ENCODE measurements at regions not wholly inside any gene's neighbourhood (a gene's known extent, or its start where the extent isn't known, plus 50 kb on each side); places are given as distances from the start of the nearest gene placed in this dataset.

- no peaks in the 10 kb centered on the region for H3K4me1 ChIP-seq (ENCODE audit: insufficient read depth, low read length)
- H3K36me3 ChIP-seq (ENCODE audit: insufficient read depth, low read length), result no peaks in the 10 kb centered on the region
- no peak overlapping the region for H3K9ac ChIP-seq (ENCODE audit: low read depth, low read length)
- H3K9me3 ChIP-seq (ENCODE audit: control insufficient read depth, insufficient read depth, low read length), result no peaks in the 10 kb centered on the region
Measured at GRCh38 chr12:66028390-66028789, 102.2 kb downstream of the LLPH start.

- Histone ChIP-seq H3K4me1 (ENCODE audit: insufficient read depth, low read length) (no peaks in the 10 kb centered on the region), H3K9me3 (ENCODE audit: control insufficient read depth, insufficient read depth, low read length) (no peaks in the 10 kb centered on the region), H3K36me3 (ENCODE audit: insufficient read depth, low read length) (no peaks in the 10 kb centered on the region), H3K9ac (ENCODE audit: low read depth, low read length) (no peak overlapping the region)
Measured at GRCh38 chr12:66025477-66025876, 105.1 kb downstream of the LLPH start.

GRCh38 chr12:66024949-66025348, 105.6 kb downstream of the LLPH start:
- H3K9me3 ChIP-seq (ENCODE audit: control insufficient read depth, insufficient read depth, low read length), result no peaks in the 10 kb centered on the region
- no peaks in the 10 kb centered on the region for H3K36me3 ChIP-seq (ENCODE audit: insufficient read depth, low read length)
- H3K9ac ChIP-seq (ENCODE audit: low read depth, low read length), result no peak overlapping the region
- H3K4me1 ChIP-seq (ENCODE audit: insufficient read depth, low read length), result no peaks in the 10 kb centered on the region

GRCh38 chr12:66020481-66020880, 110.1 kb downstream of the LLPH start:
- Histone ChIP-seq H3K9me3 (ENCODE audit: control insufficient read depth, insufficient read depth, low read length) (no peaks in the 10 kb centered on the region), H3K9ac (ENCODE audit: low read depth, low read length) (no peak overlapping the region), H3K4me1 (ENCODE audit: insufficient read depth, low read length) (no peaks in the 10 kb centered on the region), H3K36me3 (ENCODE audit: insufficient read depth, low read length) (no peaks in the 10 kb centered on the region)

GRCh38 chr12:66017736-66018135, 112.8 kb downstream of the LLPH start:
- no peaks in the 10 kb centered on the region for H3K9me3 ChIP-seq (ENCODE audit: control insufficient read depth, insufficient read depth, low read length)
- H3K4me1 ChIP-seq (ENCODE audit: insufficient read depth, low read length), result no peaks in the 10 kb centered on the region
- H3K36me3 ChIP-seq (ENCODE audit: insufficient read depth, low read length), result no peaks in the 10 kb centered on the region
- H3K9ac ChIP-seq (ENCODE audit: low read depth, low read length), result no peak overlapping the region

All from ES-I3 (cell line).